ENCODE measurements at regions not wholly inside any gene's neighbourhood (a gene's known extent, or its start where the extent isn't known, plus 50 kb on each side); places are given as distances from the start of the nearest gene placed in this dataset.

GRCh38 chr11:112580864-112581263 lies 320.2 kb upstream of the PLET1 start:
- ChIA-PET POLR2A (ENCODE audit: partially characterized antibody) (no interaction called here), CTCF (ENCODE audit: partially characterized antibody) (interaction anchor here (0.6 to 6.2 kb wide), 11 partner anchors 10 to 709 kb away, joined by 3 to 45 read pairs (median 3); no protein-coding TSS in a partner anchor)
- 0 out of 7 replicates have a peak, but pooled peaks cover 0 to 2% (median 0%) of the 10 kb centered on the region in 4 experiments for H3K4me1 ChIP-seq (replicated peaks in 1 of 4; ENCODE audit: control insufficient read depth in 3 of 4, insufficient read depth in 4 of 4, low read length in 3 of 4)
- H2BK5ac ChIP-seq (ENCODE audit: low read depth, low read length) = no peak overlapping the region
- FAIRE-seq = no peak
- no peaks in the 10 kb centered on the region for H4K20me1 ChIP-seq (replicated peaks in 1 of 2; ENCODE audit: control insufficient read depth in 1 of 2, insufficient read depth in 2 of 2, low read length in 2 of 2)
- H3K18ac ChIP-seq (ENCODE audit: extremely low read depth, low read length) = no peak overlapping the region
- no peak overlapping the region for H3K56ac ChIP-seq (replicated peaks; ENCODE audit: insufficient read length, low read depth, low read length)
- no peaks in the 10 kb centered on the region for H3K9me3 ChIP-seq (ENCODE audit: insufficient read depth in 2 of 2, low read depth in 1 of 2, low read length in 1 of 2)
- H3K9ac ChIP-seq (replicated peaks in 1 of 4; ENCODE audit: extremely low read depth in 1 of 4, low read depth in 3 of 4, low read length in 3 of 4) = no peak overlapping the region
- no peaks in the 10 kb centered on the region for H3K27me3 ChIP-seq (replicated peaks in 1 of 4; ENCODE audit: control insufficient read depth in 3 of 4, extremely low read depth in 1 of 4, insufficient read depth in 3 of 4, low read length in 3 of 4)
- no peak overlapping the region for H4K91ac ChIP-seq (replicated peaks; ENCODE audit: insufficient read length, low read length)
- no peaks in the 10 kb centered on the region; the same call in 1 of the 2 replicates for H3K23me2 ChIP-seq (ENCODE audit: low read depth, low read length)
- H3K4me2 ChIP-seq (ENCODE audit: insufficient read depth in 1 of 2, low read depth in 2 of 2, low read length in 2 of 2) = no peak overlapping the region
- no peak overlapping the region for H3K4me3 ChIP-seq (ENCODE audit: extremely low read depth in 1 of 4, insufficient read depth in 2 of 4, low read depth in 3 of 4, low read length in 4 of 4)
- no peak overlapping the region for H2AFZ ChIP-seq (ENCODE audit: low read length)
- H4K8ac ChIP-seq (ENCODE audit: extremely low read depth, insufficient read depth, low read length) = no peak overlapping the region
- TF ChIP-seq TBP (IDR thresholded peaks at IDR 0.05; ENCODE audit: low read depth, low read length) (no peak), KDM1A (IDR thresholded peaks at IDR 0.05; ENCODE audit: borderline replicate concordance, low read length) (no peak), JUND (IDR thresholded peaks at IDR 0.05; ENCODE audit: low read length) (no peak), SRF (IDR thresholded peaks at IDR 0.05; ENCODE audit: low read depth, low read length) (no peak), POU5F1 (IDR thresholded peaks at IDR 0.05; ENCODE audit: low read depth, low read length) (no peak), SIRT6 (IDR thresholded peaks at IDR 0.05; ENCODE audit: low read length) (no peak), BACH1 (IDR thresholded peaks at IDR 0.05; ENCODE audit: low read length) (no peak), JUN (IDR thresholded peaks at IDR 0.05; ENCODE audit: low read depth, low read length) (no peak), SP1 (IDR thresholded peaks at IDR 0.05; ENCODE audit: low read depth, low read length) (no peak), SP2 (IDR thresholded peaks at IDR 0.05; ENCODE audit: low read length) (no peak)
- H3K27ac ChIP-seq (ENCODE audit: low read depth, low read length) = no peak overlapping the region
- no peak overlapping the region for H3K14ac ChIP-seq (ENCODE audit: insufficient read length)
- no peak overlapping the region for H4K5ac ChIP-seq (ENCODE audit: insufficient read length, low read depth, low read length)
- H2BK12ac ChIP-seq (ENCODE audit: low read depth, low read length) = no peak overlapping the region
- no peak overlapping the region for H2AK5ac ChIP-seq (ENCODE audit: low read depth, low read length)
- H3K79me2 ChIP-seq (ENCODE audit: control insufficient read depth in 1 of 2, insufficient read depth in 2 of 2, low read length in 2 of 2) = no peaks in the 10 kb centered on the region
- no peak overlapping the region for H3K23ac ChIP-seq (ENCODE audit: insufficient read length)
- H2BK20ac ChIP-seq (ENCODE audit: low read length) = no peak overlapping the region
- H3K36me3 ChIP-seq (ENCODE audit: control insufficient read depth in 2 of 4, insufficient read depth in 4 of 4, low read length in 3 of 4) = no peaks in the 10 kb centered on the region
- no peak for DNase-seq (ENCODE audit: low read depth in 1 of 2, low spot score in 2 of 2)
- H2BK15ac ChIP-seq (ENCODE audit: low read length) = no peak overlapping the region
- H3K79me1 ChIP-seq (ENCODE audit: low read depth, low read length) = no peaks in the 10 kb centered on the region
- no peak overlapping the region for H2BK120ac ChIP-seq (replicated peaks; ENCODE audit: low read depth, low read length)
- no peak overlapping the region for H3K4ac ChIP-seq (replicated peaks; ENCODE audit: insufficient read length, low read depth, low read length)

Data from H1 (cell line).